ENCODE measurements at regions not wholly inside any gene's neighbourhood (a gene's known extent, or its start where the extent isn't known, plus 50 kb on each side); places are given as distances from the start of the nearest gene placed in this dataset.

GRCh38 chr3:73299184-73299691, 237.8 kb downstream of the EBLN2 start:
- TF ChIP-seq, protein P1, sequence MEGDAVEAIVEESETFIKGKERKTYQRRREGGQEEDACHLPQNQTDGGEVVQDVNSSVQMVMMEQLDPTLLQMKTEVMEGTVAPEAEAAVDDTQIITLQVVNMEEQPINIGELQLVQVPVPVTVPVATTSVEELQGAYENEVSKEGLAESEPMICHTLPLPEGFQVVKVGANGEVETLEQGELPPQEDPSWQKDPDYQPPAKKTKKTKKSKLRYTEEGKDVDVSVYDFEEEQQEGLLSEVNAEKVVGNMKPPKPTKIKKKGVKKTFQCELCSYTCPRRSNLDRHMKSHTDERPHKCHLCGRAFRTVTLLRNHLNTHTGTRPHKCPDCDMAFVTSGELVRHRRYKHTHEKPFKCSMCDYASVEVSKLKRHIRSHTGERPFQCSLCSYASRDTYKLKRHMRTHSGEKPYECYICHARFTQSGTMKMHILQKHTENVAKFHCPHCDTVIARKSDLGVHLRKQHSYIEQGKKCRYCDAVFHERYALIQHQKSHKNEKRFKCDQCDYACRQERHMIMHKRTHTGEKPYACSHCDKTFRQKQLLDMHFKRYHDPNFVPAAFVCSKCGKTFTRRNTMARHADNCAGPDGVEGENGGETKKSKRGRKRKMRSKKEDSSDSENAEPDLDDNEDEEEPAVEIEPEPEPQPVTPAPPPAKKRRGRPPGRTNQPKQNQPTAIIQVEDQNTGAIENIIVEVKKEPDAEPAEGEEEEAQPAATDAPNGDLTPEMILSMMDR (IDR thresholded peaks at IDR 0.05) = no peak
- TF ChIP-seq, protein P2, sequence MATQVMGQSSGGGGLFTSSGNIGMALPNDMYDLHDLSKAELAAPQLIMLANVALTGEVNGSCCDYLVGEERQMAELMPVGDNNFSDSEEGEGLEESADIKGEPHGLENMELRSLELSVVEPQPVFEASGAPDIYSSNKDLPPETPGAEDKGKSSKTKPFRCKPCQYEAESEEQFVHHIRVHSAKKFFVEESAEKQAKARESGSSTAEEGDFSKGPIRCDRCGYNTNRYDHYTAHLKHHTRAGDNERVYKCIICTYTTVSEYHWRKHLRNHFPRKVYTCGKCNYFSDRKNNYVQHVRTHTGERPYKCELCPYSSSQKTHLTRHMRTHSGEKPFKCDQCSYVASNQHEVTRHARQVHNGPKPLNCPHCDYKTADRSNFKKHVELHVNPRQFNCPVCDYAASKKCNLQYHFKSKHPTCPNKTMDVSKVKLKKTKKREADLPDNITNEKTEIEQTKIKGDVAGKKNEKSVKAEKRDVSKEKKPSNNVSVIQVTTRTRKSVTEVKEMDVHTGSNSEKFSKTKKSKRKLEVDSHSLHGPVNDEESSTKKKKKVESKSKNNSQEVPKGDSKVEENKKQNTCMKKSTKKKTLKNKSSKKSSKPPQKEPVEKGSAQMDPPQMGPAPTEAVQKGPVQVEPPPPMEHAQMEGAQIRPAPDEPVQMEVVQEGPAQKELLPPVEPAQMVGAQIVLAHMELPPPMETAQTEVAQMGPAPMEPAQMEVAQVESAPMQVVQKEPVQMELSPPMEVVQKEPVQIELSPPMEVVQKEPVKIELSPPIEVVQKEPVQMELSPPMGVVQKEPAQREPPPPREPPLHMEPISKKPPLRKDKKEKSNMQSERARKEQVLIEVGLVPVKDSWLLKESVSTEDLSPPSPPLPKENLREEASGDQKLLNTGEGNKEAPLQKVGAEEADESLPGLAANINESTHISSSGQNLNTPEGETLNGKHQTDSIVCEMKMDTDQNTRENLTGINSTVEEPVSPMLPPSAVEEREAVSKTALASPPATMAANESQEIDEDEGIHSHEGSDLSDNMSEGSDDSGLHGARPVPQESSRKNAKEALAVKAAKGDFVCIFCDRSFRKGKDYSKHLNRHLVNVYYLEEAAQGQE (IDR thresholded peaks at IDR 0.05; ENCODE audit: insufficient read depth in 1 of 2, low read depth in 2 of 2, low read length in 1 of 2) = no peak
- no peak for TF ChIP-seq SIN3A (IDR thresholded peaks at IDR 0.05; ENCODE audit: borderline replicate concordance, insufficient read depth, low read depth, low read length)
- no peak for TF ChIP-seq POLR2AphosphoS5 (IDR thresholded peaks at IDR 0.05; ENCODE audit: low read depth, low read length)

Measured in Panc1 (cell line).